ENCODE measurements at regions not wholly inside any gene's neighbourhood (a gene's known extent, or its start where the extent isn't known, plus 50 kb on each side); places are given as distances from the start of the nearest gene placed in this dataset.

- Histone ChIP-seq H3K4me1 (replicated peaks in 1 of 4; ENCODE audit: control insufficient read depth in 3 of 4, insufficient read depth in 4 of 4, low read length in 3 of 4) (no peaks in the 10 kb centered on the region), H2AK5ac (ENCODE audit: low read depth, low read length) (no peak overlapping the region), H3K23ac (ENCODE audit: insufficient read length) (no peak overlapping the region), H2BK120ac (replicated peaks; ENCODE audit: low read depth, low read length) (no peak overlapping the region), H3K36me3 (ENCODE audit: control insufficient read depth in 2 of 4, insufficient read depth in 4 of 4, low read length in 3 of 4) (no peaks in the 10 kb centered on the region), H3K18ac (ENCODE audit: extremely low read depth, low read length) (no peak overlapping the region), H2AFZ (ENCODE audit: low read length) (no peak overlapping the region), H4K91ac (replicated peaks; ENCODE audit: insufficient read length, low read length) (no peak overlapping the region), H4K5ac (ENCODE audit: insufficient read length, low read depth, low read length) (no peak overlapping the region), H3K14ac (ENCODE audit: insufficient read length) (no peak overlapping the region), H2BK20ac (ENCODE audit: low read length) (no peak overlapping the region), H3K9me3 (ENCODE audit: insufficient read depth in 2 of 2, low read depth in 1 of 2, low read length in 1 of 2) (no peaks in the 10 kb centered on the region), H2BK5ac (ENCODE audit: low read depth, low read length) (no peak overlapping the region), H3K4me2 (ENCODE audit: insufficient read depth in 1 of 2, low read depth in 2 of 2, low read length in 2 of 2) (no peak overlapping the region), H3K4me3 (ENCODE audit: extremely low read depth in 1 of 4, insufficient read depth in 2 of 4, low read depth in 3 of 4, low read length in 4 of 4) (no peak overlapping the region), H3K79me1 (ENCODE audit: low read depth, low read length) (no peaks in the 10 kb centered on the region), H2BK12ac (ENCODE audit: low read depth, low read length) (no peak overlapping the region), H3K56ac (replicated peaks; ENCODE audit: insufficient read length, low read depth, low read length) (no peak overlapping the region), H4K8ac (ENCODE audit: extremely low read depth, insufficient read depth, low read length) (no peak overlapping the region), H3K9ac (replicated peaks in 1 of 4; ENCODE audit: extremely low read depth in 1 of 4, low read depth in 3 of 4, low read length in 3 of 4) (no peak overlapping the region), H3K27ac (ENCODE audit: low read depth, low read length) (no peak overlapping the region), H3K23me2 (ENCODE audit: low read depth, low read length) (no peaks in the 10 kb centered on the region), H3K27me3 (replicated peaks in 1 of 4; ENCODE audit: control insufficient read depth in 3 of 4, extremely low read depth in 1 of 4, insufficient read depth in 3 of 4, low read length in 3 of 4) (no peaks in the 10 kb centered on the region), H4K20me1 (replicated peaks in 1 of 2; ENCODE audit: control insufficient read depth in 1 of 2, insufficient read depth in 2 of 2, low read length in 2 of 2) (no peaks in the 10 kb centered on the region), H3K79me2 (ENCODE audit: control insufficient read depth in 1 of 2, insufficient read depth in 2 of 2, low read length in 2 of 2) (no peaks in the 10 kb centered on the region), H2BK15ac (ENCODE audit: low read length) (no peak overlapping the region), H3K4ac (replicated peaks; ENCODE audit: insufficient read length, low read depth, low read length) (no peak overlapping the region)
- FAIRE-seq (no peak), DNase-seq (ENCODE audit: low read depth in 1 of 2, low spot score in 2 of 2) (no peak)
- ChIA-PET CTCF (ENCODE audit: partially characterized antibody) (interaction anchor here (0.6 kb wide), 1 partner anchor 806 kb away, joined by 3 read pairs; no protein-coding TSS in a partner anchor), POLR2A (ENCODE audit: partially characterized antibody) (no interaction called here)
- WGBS, 2 experiments (ENCODE audit: extremely low coverage in 1 of 2, insufficient coverage in 1 of 2, insufficient read length in 1 of 2, insufficient replicate concordance in 2 of 2, low coverage in 1 of 2, low lambda C conversion rate in 2 of 2, missing lambda C conversion rate in 1 of 2): 84% methylated on average over 4 of the region's 4 CpGs; no CpG with 5 or more reads in 1 of the 2 experiments
- no peak for TF ChIP-seq PHF8 (conservative IDR thresholded peaks at IDR 0.05; ENCODE audit: low read depth, low read length)
- no peak for TF ChIP-seq RFX5 (IDR thresholded peaks at IDR 0.05; ENCODE audit: borderline replicate concordance, low read depth, low read length)
- TF ChIP-seq KDM1A (IDR thresholded peaks at IDR 0.05; ENCODE audit: borderline replicate concordance, low read length): no peak
- TF ChIP-seq RXRA (IDR thresholded peaks at IDR 0.05; ENCODE audit: insufficient read depth, low read depth, low read length): no peak
- no peak for TF ChIP-seq SIN3A (conservative IDR thresholded peaks at IDR 0.05 in 1 of 2, IDR thresholded peaks at IDR 0.05 in 1 of 2; ENCODE audit: low read depth in 1 of 2, low read length in 2 of 2)
- TF ChIP-seq RNF2 (IDR thresholded peaks at IDR 0.05; ENCODE audit: borderline replicate concordance, low read depth, low read length, missing control alignments, poor library complexity, severe bottlenecking): no peak
- TF ChIP-seq CTBP2 (IDR thresholded peaks at IDR 0.05; ENCODE audit: borderline replicate concordance, insufficient read depth, insufficient read length, low read length): no peak
- TF ChIP-seq HDAC6 (IDR thresholded peaks at IDR 0.05; ENCODE audit: low read depth, low read length): no peak
- TF ChIP-seq SP2 (IDR thresholded peaks at IDR 0.05; ENCODE audit: low read length): no peak
- TF ChIP-seq ZNF274 (IDR thresholded peaks at IDR 0.05; ENCODE audit: borderline replicate concordance, extremely low read depth, low read length): no peak
- TF ChIP-seq EZH2 (IDR thresholded peaks at IDR 0.05; ENCODE audit: low read depth, low read length, severe bottlenecking): no peak
Measured at GRCh38 chr3:89057398-89057797, 50.0 kb upstream of the EPHA3 start.

Data from H1 (cell line).